SU-DHL-6 (cell line): ENCODE measurements at regions not wholly inside any gene's neighbourhood (a gene's known extent, or its start where the extent isn't known, plus 50 kb on each side); places are given as distances from the start of the nearest gene placed in this dataset.

Experiments
- CTCF ChIP-seq: fragments of 200-600 bp; sonication (generic); IDR thresholded peaks from one replicate; pipeline ENCODE4 v1.5.1; 2017; ENCODE audit warnings: antibody characterized with exemption, mild to moderate bottlenecking, low read length, moderate library complexity; ENCODE audit not compliant: insufficient read depth, poor library complexity, severe bottlenecking
- EZH2phosphoT487 ChIP-seq: fragments of 200-600 bp; sonication (generic), shearing (Covaris generic); conservative IDR thresholded peaks from 2 replicates; pipeline ENCODE4 v1.6.1; 2018; ENCODE audit warnings: mild to moderate bottlenecking, antibody characterized with exemption, low read length, moderate library complexity, mixed read lengths

- TF ChIP-seq CTCF (no peak), EZH2phosphoT487 (no peak)
These were observed 573.5 kb downstream of the BCKDHB start for GRCh38 chr6:80679992-80680391.
